KG1 (cell line): ENCODE measurements at regions not wholly inside any gene's neighbourhood (a gene's known extent, or its start where the extent isn't known, plus 50 kb on each side); places are given as distances from the start of the nearest gene placed in this dataset.

Experiments
- DNase-seq: peaks from one replicate; lab custom pipeline; 2025; lab: John Stamatoyannopoulos, UW

- no peak for DNase-seq
Measured at GRCh38 chr13:90070362-90070761, 1277.1 kb upstream of the MIR17HG start.

- no peak for DNase-seq
Measured at GRCh38 chr13:90070837-90071525, 1276.5 kb upstream of the MIR17HG start.

GRCh38 chr13:90084684-90085290 is 1262.7 kb upstream of the MIR17HG start:
- no peak for DNase-seq

- no peak for DNase-seq
Measured at GRCh38 chr13:90089051-90089450, 1258.4 kb upstream of the MIR17HG start.

- no peak for DNase-seq
Measured at GRCh38 chr13:90091611-90092010, 1255.9 kb upstream of the MIR17HG start.

- no peak for DNase-seq
Measured at GRCh38 chr13:90094357-90094756, 1253.1 kb upstream of the MIR17HG start.

DNA sequence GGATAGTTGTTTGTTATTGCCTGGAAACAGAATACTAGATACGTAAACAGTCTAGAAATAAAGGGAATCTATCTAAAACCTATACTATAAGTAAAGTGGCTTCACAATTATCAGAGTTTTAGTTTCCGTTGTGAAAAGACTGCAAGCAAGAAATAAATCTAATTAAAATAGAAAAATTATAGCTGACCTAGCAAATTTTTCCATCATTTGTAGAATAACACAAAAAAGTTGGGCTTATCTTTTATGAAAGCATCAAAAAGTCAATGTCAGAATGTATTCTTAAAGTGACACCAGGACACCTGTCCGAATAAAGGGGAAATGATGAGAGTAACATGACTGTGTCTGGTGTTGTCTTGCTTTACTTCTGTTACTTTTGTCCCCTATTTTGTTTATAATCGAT is 1248.9 kb upstream of the MIR17HG start:
- DNase-seq = no peak

DNA sequence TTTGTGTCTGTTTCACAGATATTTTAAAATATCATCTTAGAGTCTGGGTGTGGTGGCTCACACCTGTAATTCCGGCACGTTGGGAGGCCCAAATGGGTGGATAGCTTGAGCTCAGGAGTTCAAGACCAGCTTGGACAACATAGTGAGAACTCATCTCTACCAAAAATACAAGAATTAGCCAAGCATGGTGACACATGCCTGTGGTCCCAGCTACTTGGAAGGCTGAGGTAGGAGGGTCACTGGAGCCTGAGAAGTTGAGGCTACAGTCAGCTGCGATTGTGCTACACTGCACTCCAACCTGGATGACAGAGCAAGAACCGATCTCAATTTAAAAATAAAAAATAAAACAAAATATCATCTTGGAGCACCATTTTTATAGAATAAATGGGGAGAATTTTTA is 1247.6 kb upstream of the MIR17HG start:
- no peak for DNase-seq

GRCh38 chr13:90103099-90103784 is 1244.2 kb upstream of the MIR17HG start:
- DNase-seq = no peak

- no peak for DNase-seq
Measured at GRCh38 chr13:90104764-90105163, 1242.7 kb upstream of the MIR17HG start.

- no peak for DNase-seq
Measured at GRCh38 chr13:90105276-90105675, 1242.2 kb upstream of the MIR17HG start.

- no peak for DNase-seq
Measured at GRCh38 chr13:90105849-90106496, 1241.5 kb upstream of the MIR17HG start.

DNA sequence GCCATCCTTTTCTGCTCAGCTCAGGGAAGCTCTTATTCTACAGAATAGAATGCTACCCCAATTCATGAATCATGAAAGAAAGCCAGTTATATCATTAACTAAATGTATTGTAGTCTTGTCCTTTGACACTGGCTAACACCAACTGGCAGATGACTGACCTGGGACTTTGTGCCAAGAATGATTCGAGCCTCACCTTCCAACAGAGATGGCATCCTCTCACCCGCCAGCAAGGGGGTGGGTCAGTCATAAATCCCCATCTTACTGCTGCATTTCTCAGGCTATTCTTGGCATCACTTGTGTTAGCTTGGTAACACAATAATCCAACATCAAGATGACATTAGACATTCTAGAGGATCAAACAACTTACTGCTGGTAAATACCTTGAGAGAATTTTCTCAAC is 1239.8 kb upstream of the MIR17HG start:
- no peak for DNase-seq

DNA sequence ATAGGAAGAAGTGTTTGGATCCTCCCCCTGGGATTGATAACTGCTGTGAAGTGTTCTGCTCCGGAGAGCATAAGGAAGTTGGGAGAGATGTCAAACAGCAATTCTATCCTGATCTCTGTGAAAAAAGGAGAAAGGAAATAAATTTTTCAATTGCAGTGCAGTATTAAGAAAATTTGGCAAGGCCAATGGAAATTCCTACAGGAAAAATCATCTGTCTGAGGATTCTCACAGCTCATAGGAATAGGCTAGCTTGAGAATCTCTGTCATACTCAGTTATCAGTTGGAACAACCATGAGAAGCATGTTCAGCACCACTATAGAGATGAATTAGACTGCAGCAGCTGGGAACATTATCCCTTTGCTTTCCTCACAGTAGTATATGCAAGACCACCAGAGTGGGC is 1238.9 kb upstream of the MIR17HG start:
- no peak for DNase-seq

DNA sequence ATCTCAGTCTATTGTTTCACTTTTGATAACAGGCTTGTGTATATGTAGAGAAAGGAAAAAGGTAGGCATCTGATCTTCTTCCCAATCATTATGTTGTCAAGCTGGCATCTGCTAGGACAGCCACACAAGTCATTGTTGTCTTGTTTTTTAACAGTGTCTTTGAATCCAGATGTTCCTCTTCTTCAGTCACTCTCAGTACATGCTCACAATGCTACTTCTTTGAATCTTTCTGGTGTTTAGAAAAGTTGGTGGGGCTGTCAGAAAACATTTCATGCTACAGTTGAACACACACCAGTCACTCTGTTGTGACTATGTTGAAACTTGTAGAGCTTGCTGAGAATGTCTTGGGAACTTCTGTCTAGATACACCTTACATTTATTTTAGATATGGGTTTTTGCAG is 1231.4 kb upstream of the MIR17HG start:
- DNase-seq = no peak

DNA sequence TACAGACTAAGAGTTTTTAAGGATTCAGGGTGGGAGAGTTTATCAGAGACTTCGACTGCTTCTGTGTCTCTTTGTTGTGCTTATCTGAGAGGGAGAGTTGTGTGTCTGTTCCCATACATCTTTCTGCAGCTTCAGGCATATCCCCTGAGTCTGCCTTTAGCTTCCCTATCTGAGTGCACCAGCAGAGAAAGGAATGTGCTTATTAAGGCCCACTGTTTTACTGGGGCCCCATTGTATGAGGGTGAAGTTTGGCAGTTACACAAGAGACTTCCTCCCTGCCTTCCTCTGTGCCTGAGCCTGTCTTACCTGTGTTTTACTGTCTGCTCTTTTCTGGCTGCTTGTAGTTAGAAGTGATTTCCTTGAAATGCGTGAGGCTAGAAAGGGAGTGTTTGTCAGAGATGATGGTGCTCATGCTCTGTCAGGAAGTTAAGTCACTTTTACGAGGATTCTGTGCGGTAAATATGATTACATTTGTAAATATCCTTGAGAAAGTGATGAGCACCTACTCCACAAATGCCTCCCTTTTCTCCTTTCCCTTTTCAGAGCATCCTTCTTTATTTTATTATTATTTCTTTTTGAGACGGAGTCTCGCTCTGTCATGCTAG is 1228.9 kb upstream of the MIR17HG start:
- DNase-seq = no peak

DNA sequence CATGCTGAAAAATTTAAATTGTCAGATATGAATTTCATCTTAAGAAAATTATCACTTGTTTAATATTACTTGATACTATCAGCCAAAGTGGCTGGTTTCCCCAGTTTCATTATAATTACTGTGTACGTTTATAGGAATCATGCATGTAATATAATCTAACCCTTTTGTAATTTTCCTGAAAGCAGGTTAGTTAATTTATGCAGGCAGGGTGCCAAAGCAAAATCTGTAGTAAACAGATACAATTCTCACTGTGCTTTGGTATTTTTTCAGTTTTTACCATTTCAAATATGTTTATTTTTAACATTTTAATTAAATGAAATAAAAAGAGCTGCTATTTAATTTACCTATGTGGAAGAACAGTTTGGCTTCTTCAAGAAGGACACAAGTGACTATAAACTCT is 1227.5 kb upstream of the MIR17HG start:
- no peak for DNase-seq

- no peak for DNase-seq
Measured at GRCh38 chr13:90121784-90122183, 1225.7 kb upstream of the MIR17HG start.

- no peak for DNase-seq
Measured at GRCh38 chr13:90122531-90122930, 1225.0 kb upstream of the MIR17HG start.

DNA sequence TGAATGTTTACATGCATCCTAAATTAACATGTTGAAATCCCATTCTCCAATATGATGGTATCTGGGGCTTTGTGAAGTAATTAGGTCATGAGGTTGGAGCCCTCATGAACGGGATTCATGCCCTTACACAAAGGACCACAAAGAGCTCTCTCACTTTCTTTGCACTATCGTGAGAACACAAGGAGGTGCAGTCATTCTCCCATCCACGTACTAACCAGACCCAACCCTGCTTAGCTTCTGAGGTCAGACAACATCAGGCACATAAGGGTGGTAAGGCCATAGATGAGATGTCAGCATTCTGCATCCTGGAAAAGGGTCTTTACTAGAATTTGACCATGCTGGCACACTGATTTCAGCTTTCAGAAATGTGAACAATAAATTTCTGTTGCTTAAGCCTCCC is 1211.9 kb upstream of the MIR17HG start:
- no peak for DNase-seq

DNA sequence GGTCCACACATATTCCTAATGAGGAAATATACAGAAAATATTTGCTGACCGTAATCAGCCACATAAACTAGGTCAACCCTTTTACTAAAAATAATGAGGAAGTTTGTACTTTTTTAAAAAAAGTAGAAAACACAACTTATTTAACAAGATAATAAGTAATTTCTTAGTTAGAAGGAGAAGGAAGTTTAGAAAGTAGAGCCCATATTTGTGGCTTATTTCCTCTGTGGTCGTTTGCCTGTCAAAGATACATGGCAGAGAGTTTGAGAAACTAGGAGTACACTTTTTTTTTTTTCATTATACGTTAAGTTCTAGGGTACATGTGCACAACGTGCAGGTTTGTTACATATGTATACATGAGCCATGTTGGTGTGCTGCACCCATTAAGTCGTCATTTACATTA is 1205.2 kb upstream of the MIR17HG start:
- no peak for DNase-seq

DNA sequence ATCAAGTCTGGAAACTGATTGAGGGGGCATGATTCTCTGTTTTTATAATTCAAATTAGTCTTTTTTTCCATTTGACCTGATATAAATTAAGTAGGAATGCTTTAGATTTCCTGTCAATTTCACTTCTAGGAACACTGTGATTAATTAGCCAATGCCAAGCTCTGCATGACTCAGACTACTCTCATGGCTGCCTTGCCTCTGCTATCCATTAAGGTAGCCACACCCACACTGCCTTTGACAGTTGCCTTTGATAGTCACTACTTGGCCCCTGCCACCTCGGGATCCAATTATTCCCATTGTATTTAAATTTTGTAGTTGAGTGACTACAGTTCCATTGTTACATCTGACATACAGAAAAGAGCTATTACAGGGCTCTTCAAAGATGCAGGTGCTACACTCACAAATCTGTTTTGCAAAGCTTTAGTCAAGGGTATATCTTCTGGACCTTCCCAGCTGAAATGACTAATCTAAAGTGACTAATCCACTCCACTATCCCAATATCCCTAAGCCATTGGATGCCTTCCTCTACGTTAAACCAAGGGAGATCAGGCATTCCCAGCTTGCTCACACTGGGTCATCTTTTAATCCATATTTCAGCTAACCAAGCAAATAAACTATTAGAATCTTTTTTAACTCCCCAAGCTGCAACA is 1193.1 kb upstream of the MIR17HG start:
- DNase-seq = no peak
